ENCODE measurements at regions not wholly inside any gene's neighbourhood (a gene's known extent, or its start where the extent isn't known, plus 50 kb on each side); places are given as distances from the start of the nearest gene placed in this dataset.

DNA sequence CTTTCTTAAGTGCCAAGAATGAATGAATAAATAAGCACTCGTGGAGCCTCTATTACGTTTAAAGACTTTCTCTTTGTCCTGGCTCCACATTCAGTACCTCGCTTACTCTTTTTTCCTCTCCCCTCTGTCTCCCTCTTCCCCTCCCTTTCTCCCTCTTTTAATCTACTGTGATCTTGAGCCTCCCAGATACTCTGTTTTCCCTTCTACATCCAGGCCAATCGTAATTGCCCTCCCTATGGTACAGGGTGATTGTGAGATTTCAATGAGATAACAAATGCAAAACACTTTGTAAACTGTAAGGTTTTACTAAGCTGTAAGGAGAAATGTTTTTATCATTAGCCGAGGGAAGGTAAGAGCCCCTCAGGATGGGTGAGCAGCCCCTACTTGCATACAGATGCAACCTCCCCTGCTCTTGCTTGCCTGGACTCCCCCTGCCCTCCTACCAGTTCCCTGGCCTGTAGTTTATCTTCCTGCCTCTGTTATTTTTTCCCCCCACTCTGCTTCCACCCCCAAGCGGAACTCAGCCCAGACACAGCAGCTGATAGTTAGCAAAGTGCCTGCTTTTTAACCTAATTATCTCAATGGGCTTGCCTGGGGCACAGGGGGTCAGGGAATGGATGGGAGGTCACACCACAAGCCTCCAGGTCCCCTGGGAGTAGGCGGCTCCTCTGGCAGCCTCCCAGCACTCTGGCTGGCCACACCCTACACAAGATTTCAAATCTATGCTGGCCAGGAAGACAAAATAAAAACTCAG lies 76.9 kb upstream of the CADM1 start:
- H3K4me3 Mint-ChIP-seq: no peak overlapping the region
- peaks cover 20% of the 10 kb centered on the region for H3K27me3 Mint-ChIP-seq (ENCODE audit: low read depth)
- peaks cover 30% of the 10 kb centered on the region for H3K4me1 Mint-ChIP-seq
- TF ChIP-seq, protein P1, sequence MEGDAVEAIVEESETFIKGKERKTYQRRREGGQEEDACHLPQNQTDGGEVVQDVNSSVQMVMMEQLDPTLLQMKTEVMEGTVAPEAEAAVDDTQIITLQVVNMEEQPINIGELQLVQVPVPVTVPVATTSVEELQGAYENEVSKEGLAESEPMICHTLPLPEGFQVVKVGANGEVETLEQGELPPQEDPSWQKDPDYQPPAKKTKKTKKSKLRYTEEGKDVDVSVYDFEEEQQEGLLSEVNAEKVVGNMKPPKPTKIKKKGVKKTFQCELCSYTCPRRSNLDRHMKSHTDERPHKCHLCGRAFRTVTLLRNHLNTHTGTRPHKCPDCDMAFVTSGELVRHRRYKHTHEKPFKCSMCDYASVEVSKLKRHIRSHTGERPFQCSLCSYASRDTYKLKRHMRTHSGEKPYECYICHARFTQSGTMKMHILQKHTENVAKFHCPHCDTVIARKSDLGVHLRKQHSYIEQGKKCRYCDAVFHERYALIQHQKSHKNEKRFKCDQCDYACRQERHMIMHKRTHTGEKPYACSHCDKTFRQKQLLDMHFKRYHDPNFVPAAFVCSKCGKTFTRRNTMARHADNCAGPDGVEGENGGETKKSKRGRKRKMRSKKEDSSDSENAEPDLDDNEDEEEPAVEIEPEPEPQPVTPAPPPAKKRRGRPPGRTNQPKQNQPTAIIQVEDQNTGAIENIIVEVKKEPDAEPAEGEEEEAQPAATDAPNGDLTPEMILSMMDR (IDR thresholded peaks at IDR 0.05; ENCODE audit: unreplicated experiment in 3 of 3): no peak
- no peaks in the 10 kb centered on the region for H3K36me3 Mint-ChIP-seq (ENCODE audit: low read depth)
- H3K27ac Mint-ChIP-seq: peak overlapping the region in 2 of 3 experiments; percentile 32 to 48
- H3K9me3 Mint-ChIP-seq: no peaks in the 10 kb centered on the region

DNA sequence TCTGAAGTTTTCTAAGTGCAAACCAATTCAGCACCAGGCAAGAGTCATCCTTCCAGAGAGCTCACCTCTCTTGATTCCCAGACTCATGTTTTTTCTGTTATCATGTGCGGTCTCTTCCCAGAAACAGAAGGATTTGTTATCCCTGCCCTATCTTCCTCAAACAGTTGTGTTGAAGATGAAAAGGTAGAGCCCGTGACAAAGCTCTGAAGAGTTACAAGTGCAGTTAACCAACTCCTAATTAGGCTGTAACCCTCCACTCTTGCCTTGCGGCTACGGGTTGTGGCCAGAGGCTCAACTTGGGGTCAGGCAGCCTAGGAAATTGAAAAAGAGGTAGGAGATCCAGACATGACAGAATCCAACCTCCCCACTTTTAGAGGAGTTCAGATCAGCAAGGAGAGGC lies 76.2 kb upstream of the CADM1 start:
- TF ChIP-seq, protein P1 (IDR thresholded peaks at IDR 0.05; ENCODE audit: unreplicated experiment in 3 of 3): no peak
- no peak overlapping the region for H3K4me3 Mint-ChIP-seq
- H3K4me1 Mint-ChIP-seq: peaks cover 30% of the 10 kb centered on the region
- peaks cover 20% of the 10 kb centered on the region for H3K27me3 Mint-ChIP-seq (ENCODE audit: low read depth)
- H3K36me3 Mint-ChIP-seq (ENCODE audit: low read depth): no peaks in the 10 kb centered on the region
- H3K9me3 Mint-ChIP-seq: no peaks in the 10 kb centered on the region
- H3K27ac Mint-ChIP-seq: no peak overlapping the region

DNA sequence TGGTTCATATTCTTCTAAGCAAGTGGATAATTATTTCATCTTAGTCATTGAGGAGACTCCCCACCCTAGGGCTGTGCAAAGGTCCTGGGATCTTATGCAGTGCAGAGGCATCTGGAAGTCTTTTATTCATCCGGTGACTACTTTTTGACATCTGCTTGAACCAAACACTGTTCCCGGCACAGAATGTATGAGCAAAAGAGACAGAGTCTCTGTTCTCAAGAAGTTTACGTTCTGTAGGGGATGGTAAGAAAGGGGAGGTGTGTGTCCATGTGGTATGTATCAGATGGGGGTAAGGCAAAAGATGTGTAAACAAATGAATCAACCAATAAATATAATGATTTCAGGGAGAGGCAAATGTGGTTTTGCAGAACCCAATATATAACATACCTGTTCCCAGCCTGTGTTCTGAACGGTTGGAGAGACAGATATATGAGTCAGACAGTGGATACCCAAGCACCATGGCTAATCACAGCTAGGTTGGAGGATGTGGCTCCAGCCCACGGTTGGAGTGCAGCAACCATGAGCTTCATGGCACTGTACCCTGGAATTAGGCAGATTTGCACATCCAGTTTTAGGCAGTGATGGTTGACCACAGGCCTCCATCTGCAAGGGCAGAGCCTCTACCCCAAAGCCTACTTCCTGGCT lies 75.1 kb upstream of the CADM1 start:
- Mint-ChIP-seq H3K27me3 (ENCODE audit: low read depth) (peaks cover 20% of the 10 kb centered on the region), H3K27ac (no peak overlapping the region), H3K4me1 (peaks cover 30% of the 10 kb centered on the region), H3K4me3 (no peak overlapping the region), H3K36me3 (ENCODE audit: low read depth) (no peaks in the 10 kb centered on the region), H3K9me3 (no peaks in the 10 kb centered on the region)
- TF ChIP-seq, protein P1 (IDR thresholded peaks at IDR 0.05; ENCODE audit: unreplicated experiment in 3 of 3): no peak

DNA sequence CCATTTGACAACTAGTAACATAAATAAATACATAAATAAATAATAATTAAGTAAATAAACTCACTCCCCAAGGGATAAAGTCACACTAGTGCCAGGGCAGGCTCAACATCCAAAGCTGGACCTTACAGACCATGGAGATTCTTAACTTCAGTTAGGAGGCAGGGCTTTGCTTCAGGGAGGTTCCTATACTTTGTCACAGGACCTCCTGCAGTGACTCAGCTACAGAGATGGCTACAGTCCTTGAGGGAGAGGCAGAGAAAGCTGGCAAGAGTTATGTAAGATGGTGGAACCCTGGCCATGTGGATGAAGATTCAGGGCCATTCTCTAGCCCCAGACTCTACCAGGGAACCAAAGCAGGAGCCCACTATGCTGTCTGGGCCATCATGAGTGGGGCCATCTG lies 74.1 kb upstream of the CADM1 start:
- H3K27ac Mint-ChIP-seq: no peak overlapping the region
- no peaks in the 10 kb centered on the region for H3K36me3 Mint-ChIP-seq (ENCODE audit: low read depth)
- H3K4me1 Mint-ChIP-seq: peaks cover 30% of the 10 kb centered on the region
- H3K4me3 Mint-ChIP-seq: no peak overlapping the region
- H3K27me3 Mint-ChIP-seq (ENCODE audit: low read depth): peaks cover 20% of the 10 kb centered on the region
- TF ChIP-seq, protein P1 (IDR thresholded peaks at IDR 0.05; ENCODE audit: unreplicated experiment in 3 of 3): no peak
- H3K9me3 Mint-ChIP-seq: no peaks in the 10 kb centered on the region

DNA sequence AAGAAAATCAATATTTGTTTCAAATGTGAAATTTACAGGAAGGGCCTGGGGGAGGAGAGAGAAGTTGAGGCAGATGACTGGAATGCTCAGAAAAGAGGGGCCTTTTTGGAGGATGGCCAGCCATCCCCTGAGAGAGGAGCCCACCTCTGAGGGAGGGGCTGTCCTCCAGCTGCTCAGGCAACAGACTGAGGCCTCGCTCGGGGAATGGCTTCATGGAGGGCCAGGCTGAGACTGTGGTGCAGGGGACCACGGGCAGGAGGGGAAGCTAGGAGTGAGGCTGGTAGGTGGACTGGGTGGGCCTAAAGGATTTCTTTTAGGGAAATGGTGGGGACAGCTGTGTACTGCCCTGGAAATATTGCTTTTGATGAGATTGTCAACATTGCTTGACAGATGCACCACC lies 73.5 kb upstream of the CADM1 start:
- TF ChIP-seq, protein P1 (IDR thresholded peaks at IDR 0.05; ENCODE audit: unreplicated experiment in 3 of 3): no peak
- Mint-ChIP-seq H3K9me3 (no peaks in the 10 kb centered on the region), H3K4me1 (peaks cover 30% of the 10 kb centered on the region), H3K4me3 (no peak overlapping the region), H3K27ac (peak overlapping the region; percentile 21 to 55 (median 33)), H3K36me3 (ENCODE audit: low read depth) (no peaks in the 10 kb centered on the region), H3K27me3 (ENCODE audit: low read depth) (peaks cover 20% of the 10 kb centered on the region)
